AG20443 (cell line): ENCODE measurements at regions not wholly inside any gene's neighbourhood (a gene's known extent, or its start where the extent isn't known, plus 50 kb on each side); places are given as distances from the start of the nearest gene placed in this dataset.
"Not testable (repeated sequence)": the region's sequence is repeated elsewhere in the genome, so short reads cannot be mapped to it uniquely, and the experiment has no call there.

Experiments
- DNase-seq: peaks from one replicate; pipeline ENCODE4 v3.0.0; 2012; ENCODE audit warnings: low spot score, mixed read lengths

- DNase-seq, result no peak
These were observed 666.7 kb downstream of the EPM2A start for GRCh38 chr6:145068577-145068976.

DNA sequence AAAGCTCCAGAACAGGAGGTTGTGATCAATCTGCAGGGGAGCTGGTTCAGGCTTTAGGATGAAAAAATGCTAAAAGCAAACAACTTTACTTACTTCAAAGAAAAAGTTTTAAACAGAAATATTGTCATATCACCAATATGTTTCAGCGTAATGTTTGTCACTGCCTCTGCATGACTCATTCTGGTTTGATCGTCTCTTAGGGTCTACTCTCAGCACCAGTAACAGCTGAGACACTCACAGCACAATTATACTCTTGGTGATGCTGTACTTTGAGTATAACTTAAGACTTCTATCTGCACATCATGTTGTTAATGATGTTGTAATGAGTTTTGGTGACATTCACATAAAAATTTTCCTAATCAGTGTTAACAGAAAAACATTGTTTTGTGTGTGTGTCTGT, 665.4 kb downstream of the EPM2A start:
- no peak for DNase-seq

DNA sequence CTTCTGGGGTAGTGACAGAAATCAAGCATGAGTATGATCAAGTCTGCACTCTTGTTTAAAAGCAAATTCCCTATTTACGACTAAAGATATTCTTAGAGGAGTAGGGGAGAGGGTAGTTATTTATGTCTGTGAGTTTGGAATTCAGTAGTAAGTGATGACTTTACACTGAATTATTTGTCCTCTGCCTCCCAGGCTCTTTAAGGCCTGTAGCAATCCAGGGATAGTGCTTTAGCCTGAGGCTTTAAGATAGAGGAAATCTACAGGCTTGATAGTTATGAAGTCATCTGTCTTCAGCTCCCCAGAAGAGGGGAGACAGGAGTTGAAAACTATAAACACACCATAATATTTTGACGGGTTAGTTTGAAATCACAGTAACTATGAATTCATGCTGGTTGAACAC, 664.5 kb downstream of the EPM2A start:
- peak; percentile 39 for DNase-seq

- DNase-seq, result peak; percentile 52
These were observed 663.5 kb downstream of the EPM2A start for GRCh38 chr6:145071836-145072235.

DNA sequence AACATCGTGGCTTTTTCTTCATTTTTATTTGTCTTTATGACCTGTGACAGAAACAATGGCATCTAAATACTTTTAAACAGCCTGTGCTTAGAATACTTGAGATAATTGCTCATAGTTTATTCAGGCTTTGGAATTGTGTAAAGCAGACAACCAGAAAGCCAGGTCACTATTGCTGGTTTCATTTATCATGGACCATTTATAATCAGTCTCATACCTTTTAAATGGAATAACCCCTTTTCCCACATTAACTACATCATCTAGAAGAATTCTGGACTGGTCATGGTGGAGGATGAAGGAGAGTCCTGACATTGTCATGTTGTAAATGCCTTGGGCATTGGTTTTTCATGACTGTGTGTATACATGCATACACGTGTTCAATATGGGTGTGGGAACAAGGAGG, 661.5 kb downstream of the EPM2A start:
- DNase-seq, result no peak

- DNase-seq, result no peak
These were observed 660.5 kb downstream of the EPM2A start for GRCh38 chr6:145074805-145075204.

DNA sequence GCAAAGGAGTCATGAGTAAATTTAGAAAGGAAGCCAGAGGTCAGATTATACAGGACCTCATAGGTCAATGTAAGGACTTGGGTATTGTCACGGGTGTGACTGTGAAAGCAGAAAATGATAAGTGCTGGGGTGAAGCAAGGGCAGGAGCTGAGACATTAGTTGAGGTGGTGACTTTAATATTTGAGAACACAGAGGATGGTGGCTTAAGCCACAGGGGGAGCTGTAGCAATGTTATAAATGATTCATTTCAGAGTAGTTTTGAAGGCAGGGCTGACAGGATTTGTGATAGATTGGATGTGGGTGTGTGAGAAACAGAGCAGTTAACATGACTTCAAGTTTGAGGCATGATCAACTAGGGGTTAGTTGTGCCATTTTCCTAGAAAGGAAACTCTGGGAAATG, 659.9 kb downstream of the EPM2A start:
- DNase-seq, result no peak

GRCh38 chr6:145076115-145076841, 659.0 kb downstream of the EPM2A start:
- no peak for DNase-seq

DNA sequence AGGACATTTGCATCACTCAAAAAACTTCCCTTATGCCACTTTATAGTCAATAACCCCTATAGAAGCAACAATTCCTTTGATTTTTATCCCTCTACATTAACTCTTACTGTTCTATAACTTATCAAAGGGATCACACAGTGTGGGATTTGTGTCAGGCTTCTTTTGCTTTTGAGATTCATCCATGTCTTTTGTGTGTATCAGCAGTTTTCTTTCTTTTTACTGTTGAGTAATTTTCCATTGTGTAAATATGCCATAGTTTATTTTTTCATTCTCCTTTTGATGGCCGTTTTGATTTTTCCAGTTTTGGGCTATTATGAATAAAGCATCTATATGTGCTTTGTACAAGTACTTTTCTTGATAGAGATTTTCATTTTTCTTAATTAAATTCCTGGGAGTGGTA, 657.9 kb downstream of the EPM2A start:
- no peak for DNase-seq

GRCh38 chr6:145080651-145081050, 654.7 kb downstream of the EPM2A start:
- DNase-seq, result no peak

DNA sequence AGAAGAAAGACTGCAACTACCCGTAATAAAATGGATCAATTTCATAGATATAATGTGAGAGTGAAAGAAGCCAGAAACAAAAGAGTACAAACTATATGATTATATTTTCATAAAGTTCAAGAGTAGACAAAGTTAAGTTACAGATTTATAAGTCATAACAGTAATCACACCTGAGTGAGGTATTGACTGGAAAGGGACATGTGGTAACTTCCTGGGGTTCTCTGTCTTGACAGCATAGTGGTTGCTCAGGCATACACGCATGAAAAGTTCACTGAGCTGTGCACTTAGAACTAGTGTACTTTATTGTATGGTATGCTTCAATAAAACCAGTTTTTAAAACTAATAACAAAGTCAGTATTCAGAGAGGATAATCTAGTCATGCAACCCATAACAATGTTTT, 653.6 kb downstream of the EPM2A start:
- no peak for DNase-seq

GRCh38 chr6:145082359-145082758, 653.0 kb downstream of the EPM2A start:
- no peak for DNase-seq

GRCh38 chr6:145086197-145086596, 649.1 kb downstream of the EPM2A start:
- no peak for DNase-seq

GRCh38 chr6:145087034-145087433, 648.3 kb downstream of the EPM2A start:
- no peak for DNase-seq

DNA sequence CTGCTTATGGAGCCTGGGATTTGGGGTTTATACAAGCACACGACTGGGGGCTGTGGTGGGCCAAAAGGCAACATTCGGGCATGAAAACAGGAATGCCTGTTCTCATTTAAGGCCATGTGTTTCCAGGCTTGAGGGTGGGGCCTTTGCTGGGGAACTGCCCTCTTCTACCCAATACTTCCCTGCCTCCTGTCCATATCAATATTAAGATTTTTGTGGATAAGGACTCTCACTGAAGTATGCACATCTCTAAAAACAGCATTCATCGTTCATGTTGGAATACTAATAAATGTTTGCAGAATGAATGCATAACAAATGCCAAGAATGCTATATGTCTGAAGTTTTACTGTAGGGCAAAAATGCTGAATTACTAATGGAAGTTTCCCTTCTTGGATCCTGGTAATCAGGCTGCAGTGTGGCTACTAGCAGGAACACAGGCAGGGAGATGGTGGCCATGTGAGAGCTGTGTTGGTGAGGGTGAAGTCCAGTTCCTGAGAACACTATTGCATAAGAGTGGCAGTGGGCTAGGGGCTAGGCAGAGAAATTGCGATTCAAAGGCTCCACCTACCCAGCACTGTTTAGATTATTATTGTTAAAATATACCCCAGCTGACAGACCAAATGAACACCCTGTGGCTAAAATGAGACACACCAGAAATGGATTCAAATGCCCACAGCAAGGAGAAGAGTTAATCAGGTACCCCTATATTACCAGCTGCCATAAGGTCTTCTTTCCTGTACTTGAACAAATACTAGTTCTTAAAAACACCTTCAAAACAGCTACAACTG, 644.3 kb downstream of the EPM2A start:
- DNase-seq, result no peak

DNA sequence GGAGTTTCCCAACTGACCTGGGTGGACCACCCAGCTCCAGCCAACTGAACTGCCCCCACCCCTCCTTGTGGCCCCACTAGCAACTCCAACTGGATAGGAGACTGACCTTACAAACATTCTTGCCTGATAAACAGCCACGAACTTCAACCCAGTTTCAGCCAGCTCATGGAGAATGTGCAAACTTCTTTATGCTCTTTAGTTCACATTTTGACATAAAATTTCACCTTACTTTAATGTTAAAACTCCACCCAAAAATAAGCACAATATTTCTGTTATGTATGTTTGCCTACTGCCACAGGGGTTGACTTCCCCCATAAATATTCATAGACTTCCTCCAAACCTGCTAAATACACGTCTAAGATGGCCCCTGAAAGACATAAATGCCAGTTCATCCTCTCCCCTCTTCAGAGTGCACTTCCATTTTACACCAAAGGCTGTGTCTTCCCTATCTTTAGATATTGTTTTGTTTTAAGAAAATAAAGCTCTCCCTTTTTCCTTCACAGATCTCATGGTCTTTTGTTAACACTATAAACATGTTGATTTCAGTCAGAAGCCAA, 643.7 kb downstream of the EPM2A start:
- DNase-seq, result no peak

DNA sequence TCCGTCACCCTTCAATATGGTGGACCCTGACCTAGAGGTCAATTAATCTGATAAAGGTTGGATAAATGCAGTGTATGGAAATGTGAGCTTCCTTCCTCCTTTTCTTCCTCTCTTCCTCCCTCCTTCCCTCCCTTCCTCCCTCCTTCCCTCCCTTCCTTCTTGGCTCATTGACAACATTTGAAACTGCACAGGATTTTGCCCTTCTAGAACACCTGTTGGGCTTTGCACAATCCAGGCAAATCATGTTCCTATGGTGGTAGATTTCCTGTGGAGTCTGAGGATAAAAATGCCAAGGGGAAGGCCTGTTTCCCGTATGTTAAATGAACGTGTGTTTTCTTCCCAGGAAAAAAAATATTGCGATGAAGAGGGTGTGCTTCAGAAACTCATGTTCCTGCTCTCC, 642.8 kb downstream of the EPM2A start:
- DNase-seq, result no peak

GRCh38 chr6:145093226-145093625, 642.1 kb downstream of the EPM2A start:
- no peak for DNase-seq

DNA sequence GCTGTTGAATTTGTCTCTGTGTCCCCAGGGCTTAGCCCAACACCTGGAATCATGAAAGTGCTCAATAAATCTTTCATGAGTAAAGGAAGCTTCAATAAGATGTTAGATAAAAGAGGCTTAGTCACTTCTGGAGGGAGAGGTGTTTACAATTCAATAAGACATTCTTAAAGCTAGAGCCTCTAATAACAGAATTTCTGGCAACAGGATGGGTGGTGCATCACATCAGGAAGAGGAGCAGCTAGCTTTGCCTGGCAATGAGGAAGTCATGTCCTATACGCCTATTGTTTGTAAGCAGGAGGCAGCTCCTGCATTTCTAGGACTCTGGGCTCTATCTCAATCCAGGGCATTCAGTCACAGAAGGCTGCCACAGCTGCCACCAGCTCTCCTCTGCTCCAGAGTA, 638.5 kb downstream of the EPM2A start:
- DNase-seq, result no peak

- not testable (repeated sequence) for DNase-seq
These were observed 637.2 kb downstream of the EPM2A start for GRCh38 chr6:145098127-145098526.

DNA sequence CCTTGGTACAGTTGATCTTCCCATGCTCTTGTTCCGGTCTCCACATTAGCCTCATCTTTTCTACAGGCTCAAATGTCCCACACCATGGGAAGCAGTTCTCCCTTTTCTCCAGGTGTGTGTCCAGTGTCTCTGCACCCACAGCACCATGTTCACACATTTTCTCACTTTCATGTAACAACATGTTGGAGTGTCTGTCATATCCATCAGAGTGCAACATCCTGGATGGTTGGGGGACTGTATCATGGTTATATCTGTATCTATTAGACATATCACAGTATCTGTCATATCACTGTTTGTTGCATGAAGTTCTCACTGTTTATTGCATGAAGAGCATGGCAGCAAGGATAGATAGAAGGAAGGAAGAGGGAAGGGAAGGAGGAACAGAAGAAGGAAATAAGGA, 635.6 kb downstream of the EPM2A start:
- no peak for DNase-seq

GRCh38 chr6:145110109-145110508, 625.2 kb downstream of the EPM2A start:
- DNase-seq, result no peak

DNA sequence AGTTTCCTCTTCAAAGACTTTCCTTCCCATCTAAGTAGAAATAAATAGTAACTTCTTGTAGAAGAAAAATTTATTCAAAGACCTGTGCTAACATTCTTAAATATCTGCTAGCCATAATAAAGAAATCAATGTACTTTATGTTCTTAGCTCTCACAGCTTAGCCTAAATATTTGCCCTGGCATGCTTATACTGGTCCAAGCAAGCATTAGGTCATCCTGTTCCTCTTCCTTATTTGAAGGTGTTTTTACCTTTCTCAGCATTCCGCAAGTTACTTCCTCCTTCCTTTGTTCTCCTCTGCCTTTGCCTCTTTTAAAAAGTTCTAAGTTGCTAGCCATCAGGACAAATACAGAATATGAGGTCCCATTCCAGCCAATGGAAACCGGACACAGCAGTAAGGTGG, 623.9 kb downstream of the EPM2A start:
- DNase-seq, result not testable (repeated sequence)
